ENCODE measurements at regions not wholly inside any gene's neighbourhood (a gene's known extent, or its start where the extent isn't known, plus 50 kb on each side); places are given as distances from the start of the nearest gene placed in this dataset.

DNA sequence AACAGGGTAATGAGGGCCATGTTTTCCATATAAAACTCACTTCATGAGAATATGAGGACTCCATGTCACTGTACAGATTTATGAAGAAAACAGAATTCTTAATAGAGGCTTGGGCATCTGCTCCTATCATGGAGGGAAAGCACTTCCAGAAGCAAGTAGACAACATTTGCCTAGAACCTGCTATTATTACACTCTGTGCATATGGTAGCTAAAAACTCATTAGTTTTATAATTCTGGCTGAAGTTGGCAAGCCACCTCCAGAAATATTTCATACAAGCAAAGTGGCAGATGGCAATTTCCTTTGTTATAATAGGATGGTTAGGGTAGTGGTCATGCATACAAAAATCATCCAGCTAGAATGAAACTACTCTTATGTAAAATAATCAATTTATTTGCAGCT lies 65.8 kb upstream of the TLK1 start:
- H3K36me3 ChIP-seq (ENCODE audit: insufficient read depth, low read length): no peaks in the 10 kb centered on the region
- H3K4me2 ChIP-seq (ENCODE audit: low read length): no peak overlapping the region
- H3K27ac ChIP-seq (ENCODE audit: low read length): no peak overlapping the region
- no peak overlapping the region for H2AFZ ChIP-seq (ENCODE audit: low read depth, low read length)
- no peaks in the 10 kb centered on the region for H4K20me1 ChIP-seq (ENCODE audit: insufficient read depth)
- no peaks in the 10 kb centered on the region for H3K9me3 ChIP-seq (ENCODE audit: low read length)
- H3K9ac ChIP-seq (ENCODE audit: low read length): no peak overlapping the region
- H3K27me3 ChIP-seq (ENCODE audit: insufficient read depth, low read depth, low read length): no peaks in the 10 kb centered on the region
- H3F3A ChIP-seq (ENCODE audit: insufficient read depth, low read length, poor library complexity, severe bottlenecking): no peaks in the 10 kb centered on the region
- TF ChIP-seq SMC3 (conservative IDR thresholded peaks at IDR 0.05; ENCODE audit: poor library complexity): no peak
- TF ChIP-seq POLR2AphosphoS5 (IDR thresholded peaks at IDR 0.05): no peak
- TF ChIP-seq RAD21 (conservative IDR thresholded peaks at IDR 0.05): no peak
- TF ChIP-seq TAF1 (IDR thresholded peaks at IDR 0.05; ENCODE audit: low read depth): no peak
- TF ChIP-seq, protein P1, sequence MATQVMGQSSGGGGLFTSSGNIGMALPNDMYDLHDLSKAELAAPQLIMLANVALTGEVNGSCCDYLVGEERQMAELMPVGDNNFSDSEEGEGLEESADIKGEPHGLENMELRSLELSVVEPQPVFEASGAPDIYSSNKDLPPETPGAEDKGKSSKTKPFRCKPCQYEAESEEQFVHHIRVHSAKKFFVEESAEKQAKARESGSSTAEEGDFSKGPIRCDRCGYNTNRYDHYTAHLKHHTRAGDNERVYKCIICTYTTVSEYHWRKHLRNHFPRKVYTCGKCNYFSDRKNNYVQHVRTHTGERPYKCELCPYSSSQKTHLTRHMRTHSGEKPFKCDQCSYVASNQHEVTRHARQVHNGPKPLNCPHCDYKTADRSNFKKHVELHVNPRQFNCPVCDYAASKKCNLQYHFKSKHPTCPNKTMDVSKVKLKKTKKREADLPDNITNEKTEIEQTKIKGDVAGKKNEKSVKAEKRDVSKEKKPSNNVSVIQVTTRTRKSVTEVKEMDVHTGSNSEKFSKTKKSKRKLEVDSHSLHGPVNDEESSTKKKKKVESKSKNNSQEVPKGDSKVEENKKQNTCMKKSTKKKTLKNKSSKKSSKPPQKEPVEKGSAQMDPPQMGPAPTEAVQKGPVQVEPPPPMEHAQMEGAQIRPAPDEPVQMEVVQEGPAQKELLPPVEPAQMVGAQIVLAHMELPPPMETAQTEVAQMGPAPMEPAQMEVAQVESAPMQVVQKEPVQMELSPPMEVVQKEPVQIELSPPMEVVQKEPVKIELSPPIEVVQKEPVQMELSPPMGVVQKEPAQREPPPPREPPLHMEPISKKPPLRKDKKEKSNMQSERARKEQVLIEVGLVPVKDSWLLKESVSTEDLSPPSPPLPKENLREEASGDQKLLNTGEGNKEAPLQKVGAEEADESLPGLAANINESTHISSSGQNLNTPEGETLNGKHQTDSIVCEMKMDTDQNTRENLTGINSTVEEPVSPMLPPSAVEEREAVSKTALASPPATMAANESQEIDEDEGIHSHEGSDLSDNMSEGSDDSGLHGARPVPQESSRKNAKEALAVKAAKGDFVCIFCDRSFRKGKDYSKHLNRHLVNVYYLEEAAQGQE (IDR thresholded peaks at IDR 0.05; ENCODE audit: borderline replicate concordance): no peak
- TF ChIP-seq EP300 (conservative IDR thresholded peaks at IDR 0.05; ENCODE audit: poor library complexity, severe bottlenecking): no peak
- no peak for TF ChIP-seq MXI1 (conservative IDR thresholded peaks at IDR 0.05; ENCODE audit: poor library complexity, severe bottlenecking)
- TF ChIP-seq CTCF (IDR thresholded peaks at IDR 0.05; ENCODE audit: poor library complexity, severe bottlenecking): no peak
- no peak for TF ChIP-seq EZH2 (IDR thresholded peaks at IDR 0.05; ENCODE audit: borderline replicate concordance, insufficient read depth, low read length, poor library complexity, severe bottlenecking)
- H3K9me2 ChIP-seq (ENCODE audit: insufficient read depth, low read length): no peaks in the 10 kb centered on the region
- H3K4me3 ChIP-seq (ENCODE audit: low read length): no peak overlapping the region
- no peaks in the 10 kb centered on the region for H3K79me2 ChIP-seq (replicated peaks; ENCODE audit: insufficient read depth, low read length)

GRCh38 chr2:171225989-171226388 lies 65.3 kb upstream of the TLK1 start:
- Histone ChIP-seq H2AFZ (ENCODE audit: low read depth, low read length) (no peak overlapping the region), H3K4me3 (ENCODE audit: low read length) (no peak overlapping the region), H3K36me3 (ENCODE audit: insufficient read depth, low read length) (no peaks in the 10 kb centered on the region), H3K79me2 (replicated peaks; ENCODE audit: insufficient read depth, low read length) (no peaks in the 10 kb centered on the region), H4K20me1 (ENCODE audit: insufficient read depth) (no peaks in the 10 kb centered on the region), H3K9me2 (ENCODE audit: insufficient read depth, low read length) (no peaks in the 10 kb centered on the region), H3K27me3 (ENCODE audit: insufficient read depth, low read depth, low read length) (no peaks in the 10 kb centered on the region), H3K9ac (ENCODE audit: low read length) (no peak overlapping the region), H3F3A (ENCODE audit: insufficient read depth, low read length, poor library complexity, severe bottlenecking) (no peaks in the 10 kb centered on the region), H3K4me2 (ENCODE audit: low read length) (no peak overlapping the region), H3K9me3 (ENCODE audit: low read length) (no peaks in the 10 kb centered on the region), H3K27ac (ENCODE audit: low read length) (no peak overlapping the region)
- TF ChIP-seq TAF1 (IDR thresholded peaks at IDR 0.05; ENCODE audit: low read depth): no peak
- TF ChIP-seq CTCF (IDR thresholded peaks at IDR 0.05; ENCODE audit: poor library complexity, severe bottlenecking): no peak
- TF ChIP-seq SMC3 (conservative IDR thresholded peaks at IDR 0.05; ENCODE audit: poor library complexity): no peak
- TF ChIP-seq POLR2AphosphoS5 (IDR thresholded peaks at IDR 0.05): no peak
- TF ChIP-seq, protein P1 (IDR thresholded peaks at IDR 0.05; ENCODE audit: borderline replicate concordance): no peak
- no peak for TF ChIP-seq MXI1 (conservative IDR thresholded peaks at IDR 0.05; ENCODE audit: poor library complexity, severe bottlenecking)
- TF ChIP-seq EZH2 (IDR thresholded peaks at IDR 0.05; ENCODE audit: borderline replicate concordance, insufficient read depth, low read length, poor library complexity, severe bottlenecking): no peak
- TF ChIP-seq EP300 (conservative IDR thresholded peaks at IDR 0.05; ENCODE audit: poor library complexity, severe bottlenecking): no peak
- TF ChIP-seq RAD21 (conservative IDR thresholded peaks at IDR 0.05): no peak
